Memory B cell (primary cell): ENCODE measurements at regions not wholly inside any gene's neighbourhood (a gene's known extent, or its start where the extent isn't known, plus 50 kb on each side); places are given as distances from the start of the nearest gene placed in this dataset.

ENCODE experiments used
- ATAC-seq: fragments of 150-1000 bp; cut with Tn5 transposase; 2 replicates; pipeline ENCODE4 v1.10.0; 2021; ENCODE audit warnings: low read depth, mild to moderate bottlenecking, moderate library complexity
- DNase-seq, 2 donors: peaks; one replicate each; pipeline ENCODE4 v3.0.0; 2022; ENCODE audit warnings: low spot score in 2 of 2
- H3K27ac Mint-ChIP-seq: one replicate; pipeline ENCODE4 v1.8.0; 2022; ENCODE audit warnings: mild to moderate bottlenecking, moderate library complexity, mixed read lengths
- H3K27me3 Mint-ChIP-seq: one replicate; pipeline ENCODE4 v1.8.0; 2022; ENCODE audit warnings: mixed read lengths
- H3K36me3 Mint-ChIP-seq: one replicate; pipeline ENCODE4 v1.8.0; 2022; ENCODE audit warnings: mild to moderate bottlenecking, mixed read lengths
- H3K4me1 Mint-ChIP-seq: one replicate; pipeline ENCODE4 v1.8.0; 2022; ENCODE audit warnings: mixed read lengths
- H3K4me3 Mint-ChIP-seq: one replicate; pipeline ENCODE4 v1.8.0; 2022; ENCODE audit warnings: mild to moderate bottlenecking, moderate library complexity, mixed read lengths
- H3K9me3 Mint-ChIP-seq: one replicate; pipeline ENCODE4 v1.8.0; 2022; ENCODE audit warnings: mixed read lengths

DNA sequence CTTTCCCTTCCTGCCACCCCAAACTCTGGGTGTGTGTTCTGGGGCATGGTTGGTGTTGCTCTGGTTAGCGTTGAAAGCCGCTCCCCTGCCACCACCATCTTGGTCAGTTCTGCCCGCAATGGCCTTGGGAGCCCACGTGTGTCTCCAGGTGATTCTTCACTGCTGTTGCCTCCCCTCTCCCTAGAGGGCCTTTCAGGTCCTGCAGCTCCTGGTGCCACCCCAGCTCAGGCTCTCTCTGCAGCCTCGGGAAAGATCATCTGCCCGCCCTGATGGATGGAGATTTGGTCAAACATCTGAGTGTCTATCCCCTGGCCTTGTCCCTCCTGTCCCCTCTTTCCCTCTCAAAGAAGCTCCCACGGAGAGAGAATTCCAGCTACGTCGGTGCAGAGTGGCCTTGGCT lies 241.3 kb downstream of the RBFOX3 start:
- Mint-ChIP-seq H3K27me3 (peaks cover 23% of the 10 kb centered on the region), H3K9me3 (no peaks in the 10 kb centered on the region), H3K4me3 (no peak overlapping the region), H3K27ac (no peak overlapping the region), H3K4me1 (peaks cover 10% of the 10 kb centered on the region), H3K36me3 (no peaks in the 10 kb centered on the region)
- ATAC-seq = no peak
- no peak for DNase-seq

DNA sequence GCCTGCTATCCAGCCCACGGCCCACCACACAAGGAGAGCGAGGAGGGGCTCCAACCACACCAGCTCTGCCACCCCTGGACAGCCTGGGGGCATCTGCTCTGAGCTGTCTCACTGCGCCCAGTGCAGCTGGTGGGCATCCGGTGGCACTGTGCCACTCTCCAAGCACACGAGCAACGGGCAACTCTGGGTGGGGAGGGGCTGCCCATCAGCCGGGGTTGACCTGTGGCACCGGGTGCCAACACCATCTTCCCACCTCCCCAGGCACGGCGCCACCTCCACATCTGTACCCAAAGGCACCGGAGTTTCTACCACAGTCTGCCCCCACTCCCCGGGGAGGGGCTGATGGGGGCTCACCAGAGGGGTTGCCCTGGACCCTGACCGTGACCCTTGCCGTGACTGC lies 241.8 kb downstream of the RBFOX3 start:
- DNase-seq = no peak
- Mint-ChIP-seq H3K4me1 (peaks cover 10% of the 10 kb centered on the region), H3K36me3 (no peaks in the 10 kb centered on the region), H3K27ac (no peak overlapping the region), H3K9me3 (no peaks in the 10 kb centered on the region), H3K4me3 (no peak overlapping the region), H3K27me3 (peaks cover 27% of the 10 kb centered on the region)
- no peak for ATAC-seq

DNA sequence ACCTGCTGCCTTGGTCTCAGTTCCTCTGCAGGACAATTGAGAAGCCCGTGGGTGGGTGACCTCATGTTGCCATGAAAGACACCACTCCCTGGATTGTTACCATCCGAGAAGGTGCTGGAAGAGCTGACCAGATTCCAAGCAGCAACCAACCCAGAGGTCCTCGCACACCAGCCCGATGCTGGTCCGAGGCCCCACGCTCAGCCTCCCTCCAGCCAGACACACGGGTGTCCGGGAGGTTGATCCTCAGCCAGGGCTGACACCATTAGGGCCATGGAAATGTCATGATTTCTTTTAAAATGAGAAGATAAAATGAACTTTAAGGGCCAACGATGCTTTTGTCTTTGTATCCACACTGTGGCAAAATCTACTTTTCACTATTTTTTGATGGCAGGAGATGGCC lies 242.3 kb downstream of the RBFOX3 start:
- H3K4me3 Mint-ChIP-seq = no peak overlapping the region
- H3K9me3 Mint-ChIP-seq = no peaks in the 10 kb centered on the region
- ATAC-seq (no peak), DNase-seq (no peak)
- peaks cover 29% of the 10 kb centered on the region for H3K27me3 Mint-ChIP-seq
- no peaks in the 10 kb centered on the region for H3K36me3 Mint-ChIP-seq
- no peak overlapping the region for H3K27ac Mint-ChIP-seq
- H3K4me1 Mint-ChIP-seq = peaks cover 10% of the 10 kb centered on the region

DNA sequence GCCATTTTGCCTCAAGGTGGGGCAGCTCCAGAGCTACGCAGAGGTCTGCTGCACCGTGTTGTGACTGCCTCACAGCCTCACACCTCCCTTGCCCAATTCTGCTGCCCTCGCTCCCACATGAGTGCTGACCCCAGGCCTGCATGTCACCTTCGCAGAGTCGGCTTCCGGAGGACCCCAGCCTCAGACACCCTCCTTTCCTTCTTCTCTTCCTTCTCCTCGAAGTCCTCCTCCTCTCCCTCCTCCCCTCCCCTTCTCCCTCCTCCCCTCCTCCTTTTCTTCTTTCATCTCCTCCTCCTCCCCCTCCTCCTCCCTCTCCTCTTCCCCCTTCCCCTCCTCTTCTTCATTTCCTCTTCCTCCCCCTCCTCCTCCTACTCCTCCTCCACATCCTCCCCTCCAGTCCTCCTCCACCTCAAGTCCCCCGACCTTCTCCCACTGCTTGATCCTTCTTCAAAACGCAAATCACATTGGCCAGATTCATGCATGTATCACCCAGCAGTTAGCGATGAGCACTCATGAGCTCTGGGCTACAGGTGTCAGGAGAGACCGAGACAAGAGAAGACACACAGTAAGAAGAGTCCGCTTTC lies 243.8 kb downstream of the RBFOX3 start:
- no peaks in the 10 kb centered on the region for H3K9me3 Mint-ChIP-seq
- peaks cover 8% of the 10 kb centered on the region for H3K4me1 Mint-ChIP-seq
- no peaks in the 10 kb centered on the region for H3K36me3 Mint-ChIP-seq
- no peak overlapping the region for H3K27ac Mint-ChIP-seq
- peaks cover 27% of the 10 kb centered on the region for H3K27me3 Mint-ChIP-seq
- ATAC-seq (no peak), DNase-seq (no peak)
- H3K4me3 Mint-ChIP-seq = no peak overlapping the region

DNA sequence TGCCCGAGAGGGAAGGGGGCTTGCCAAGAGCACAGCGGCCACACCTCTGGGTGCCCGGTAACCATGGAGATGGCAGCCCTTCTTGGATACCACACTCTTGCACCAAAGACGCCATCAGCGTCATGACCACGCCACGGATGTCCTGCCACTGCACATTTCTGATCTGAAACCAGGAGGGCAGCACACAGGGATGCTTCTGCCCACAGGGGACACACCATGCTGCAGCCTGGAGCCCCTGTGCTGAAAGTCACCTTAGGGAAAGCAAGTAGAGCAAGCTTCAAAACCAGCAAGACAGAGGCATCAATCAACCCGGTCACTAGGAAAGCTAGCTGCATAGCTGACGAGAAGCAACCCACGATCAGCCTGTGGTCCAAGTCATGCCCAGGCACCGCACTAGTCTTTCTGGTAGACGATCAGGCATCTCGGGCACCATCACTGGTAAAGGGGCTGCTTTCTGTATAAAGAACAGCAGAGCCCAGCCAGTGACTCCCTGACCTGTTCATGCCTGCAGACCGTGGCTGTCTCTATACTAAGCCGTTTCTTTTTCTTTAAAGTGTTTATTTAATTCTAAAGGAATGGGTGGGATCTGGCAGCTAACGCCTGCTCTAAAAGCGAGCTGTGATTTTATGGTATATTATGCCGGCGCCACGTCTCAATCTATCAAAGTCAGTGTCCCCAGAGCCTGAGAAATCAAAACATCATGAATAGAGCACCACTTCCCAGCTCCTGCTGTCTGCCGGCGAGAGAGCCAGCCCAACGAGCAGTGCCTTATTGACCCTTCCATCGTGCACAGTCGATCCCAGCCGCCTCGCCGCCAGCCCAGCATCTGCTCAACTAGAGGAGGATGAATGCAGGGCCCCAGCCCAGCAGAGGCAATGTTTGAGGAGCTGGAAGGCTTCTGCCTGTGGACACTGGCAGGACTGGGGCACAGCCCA lies 244.7 kb downstream of the RBFOX3 start:
- H3K4me1 Mint-ChIP-seq = peaks cover 6% of the 10 kb centered on the region
- no peak for ATAC-seq
- no peak overlapping the region for H3K27ac Mint-ChIP-seq
- peaks cover 30% of the 10 kb centered on the region for H3K27me3 Mint-ChIP-seq
- no peak for DNase-seq
- H3K9me3 Mint-ChIP-seq = no peaks in the 10 kb centered on the region
- H3K36me3 Mint-ChIP-seq = no peaks in the 10 kb centered on the region
- no peak overlapping the region for H3K4me3 Mint-ChIP-seq

DNA sequence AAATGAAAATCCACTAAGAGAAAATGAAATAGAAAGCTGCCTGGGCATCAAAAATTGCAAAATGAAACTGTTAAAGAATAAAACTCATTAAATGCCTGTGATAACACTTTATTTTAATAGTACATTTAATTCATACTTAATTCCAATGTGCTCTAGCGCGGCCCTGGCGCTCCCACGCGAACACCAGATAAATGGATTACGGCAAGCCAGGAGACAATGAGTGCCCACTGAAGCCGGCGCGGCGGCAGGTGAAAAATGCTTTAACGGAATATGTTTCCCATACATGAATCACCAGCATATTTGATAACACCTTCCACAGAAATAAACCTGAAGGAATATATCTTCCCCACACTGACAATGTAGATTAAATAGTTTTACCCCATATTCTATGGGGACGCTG lies 245.5 kb downstream of the RBFOX3 start:
- ATAC-seq (no peak), DNase-seq (no peak)
- Mint-ChIP-seq H3K36me3 (no peaks in the 10 kb centered on the region), H3K27ac (no peak overlapping the region), H3K9me3 (no peaks in the 10 kb centered on the region), H3K4me3 (no peak overlapping the region), H3K27me3 (peaks cover 29% of the 10 kb centered on the region), H3K4me1 (peaks cover 1% of the 10 kb centered on the region)

DNA sequence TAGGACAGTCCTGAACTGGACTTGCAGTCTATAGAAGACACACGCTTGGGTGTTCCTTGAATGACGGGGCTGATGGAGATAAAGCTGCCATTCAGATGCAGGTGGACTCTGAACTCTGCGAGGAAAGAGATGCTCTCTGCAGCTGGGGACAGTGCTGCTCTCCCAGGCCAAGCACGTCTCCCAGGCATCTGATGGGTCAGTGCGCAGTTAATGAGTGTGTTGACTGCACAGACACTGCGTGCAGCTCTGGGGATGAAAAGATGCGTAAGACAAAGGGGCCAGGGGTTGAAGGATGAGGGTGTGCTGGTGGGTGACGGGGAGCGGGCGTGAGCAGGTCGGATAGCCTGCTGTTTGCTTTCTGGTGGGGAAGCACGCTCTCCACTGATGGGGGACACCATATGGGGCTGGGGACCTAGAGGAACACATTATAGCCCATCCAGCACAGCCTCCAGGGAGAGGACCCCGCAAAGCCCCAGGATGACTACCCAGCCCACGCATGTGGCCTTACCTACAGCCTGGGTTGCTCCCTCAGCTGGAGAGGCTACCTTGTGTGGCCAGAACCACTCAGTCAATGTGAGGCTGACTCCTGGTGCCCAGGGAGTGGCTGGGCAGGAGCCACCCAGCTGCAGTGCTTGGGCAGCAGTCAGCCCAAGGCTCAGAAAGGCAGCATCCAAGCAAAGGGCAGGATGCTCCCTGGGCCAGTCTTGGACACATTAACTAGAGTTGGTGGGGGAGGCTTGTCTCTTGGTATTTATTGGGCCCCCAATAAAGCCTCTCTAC lies 246.3 kb downstream of the RBFOX3 start:
- Mint-ChIP-seq H3K27me3 (peaks cover 26% of the 10 kb centered on the region), H3K36me3 (no peaks in the 10 kb centered on the region), H3K4me1 (no peaks in the 10 kb centered on the region), H3K9me3 (no peaks in the 10 kb centered on the region), H3K27ac (no peak overlapping the region), H3K4me3 (no peak overlapping the region)
- DNase-seq (no peak), ATAC-seq (no peak)

DNA sequence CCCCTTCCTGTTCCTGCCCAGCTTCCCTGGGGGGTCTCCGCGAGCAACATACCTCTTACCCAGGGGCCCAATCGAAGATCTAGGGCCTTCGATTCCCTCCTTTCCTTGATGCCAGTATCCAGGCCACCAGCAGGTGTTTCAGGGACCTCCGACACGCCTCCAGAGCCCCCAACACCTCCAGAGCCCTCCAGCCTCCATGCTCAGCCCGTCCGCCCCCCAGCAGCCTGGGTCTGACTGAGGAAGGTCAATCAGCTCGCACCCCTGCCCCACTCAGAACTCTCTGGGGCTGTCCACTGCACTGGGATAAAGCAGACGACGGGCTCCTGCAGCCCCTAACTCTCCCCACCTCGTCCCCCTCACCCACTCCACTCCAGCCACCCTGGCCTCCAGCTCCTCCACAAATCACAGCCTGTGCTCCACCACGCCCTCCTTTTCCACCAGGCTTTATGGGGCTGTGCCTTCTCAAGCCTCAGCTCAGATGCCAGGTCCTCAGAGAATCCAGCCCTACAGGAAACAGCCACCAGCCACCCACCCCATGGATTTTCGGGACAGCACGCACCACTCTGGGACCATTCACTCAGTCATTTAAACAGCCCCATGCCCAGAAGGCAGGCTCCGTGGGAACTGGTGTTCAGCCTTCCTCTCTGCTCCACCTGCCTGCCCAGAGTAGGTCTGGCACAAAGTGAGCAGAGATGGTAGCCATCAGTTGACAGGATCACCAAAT lies 247.1 kb downstream of the RBFOX3 start:
- DNase-seq (no peak), ATAC-seq (no peak)
- Mint-ChIP-seq H3K27me3 (peaks cover 23% of the 10 kb centered on the region), H3K27ac (no peak overlapping the region), H3K36me3 (no peaks in the 10 kb centered on the region), H3K4me1 (no peaks in the 10 kb centered on the region), H3K9me3 (no peaks in the 10 kb centered on the region), H3K4me3 (no peak overlapping the region)

DNA sequence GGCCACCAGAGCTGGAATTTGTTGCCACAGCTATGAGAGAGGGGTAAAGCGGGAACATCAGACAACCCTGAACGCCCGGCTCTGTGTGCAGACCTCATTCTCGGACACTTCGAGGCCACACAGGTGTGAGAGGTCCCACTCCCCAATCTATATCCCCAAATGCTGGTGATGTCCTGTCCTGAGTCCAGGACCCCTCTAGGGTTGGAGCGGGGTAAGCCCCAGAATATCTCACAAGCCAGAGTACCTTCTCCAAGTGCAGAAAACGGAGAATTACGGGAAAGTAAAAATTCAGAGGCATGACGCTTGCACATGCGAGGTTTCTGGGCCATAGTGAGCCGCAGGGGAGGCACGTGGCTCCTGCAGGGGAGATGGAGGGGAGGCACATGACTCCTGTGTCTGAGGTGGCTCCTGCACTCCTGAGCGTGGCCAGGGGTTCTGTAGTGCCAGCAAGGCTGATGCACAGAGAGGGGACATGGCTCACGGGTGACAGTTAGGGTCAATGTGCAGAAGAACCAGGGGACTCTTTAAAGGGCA lies 248.0 kb downstream of the RBFOX3 start:
- DNase-seq (no peak), ATAC-seq (no peak)
- Mint-ChIP-seq H3K4me3 (no peak overlapping the region), H3K27ac (no peak overlapping the region), H3K9me3 (no peaks in the 10 kb centered on the region), H3K36me3 (no peaks in the 10 kb centered on the region), H3K27me3 (peaks cover 27% of the 10 kb centered on the region), H3K4me1 (no peaks in the 10 kb centered on the region)

DNA sequence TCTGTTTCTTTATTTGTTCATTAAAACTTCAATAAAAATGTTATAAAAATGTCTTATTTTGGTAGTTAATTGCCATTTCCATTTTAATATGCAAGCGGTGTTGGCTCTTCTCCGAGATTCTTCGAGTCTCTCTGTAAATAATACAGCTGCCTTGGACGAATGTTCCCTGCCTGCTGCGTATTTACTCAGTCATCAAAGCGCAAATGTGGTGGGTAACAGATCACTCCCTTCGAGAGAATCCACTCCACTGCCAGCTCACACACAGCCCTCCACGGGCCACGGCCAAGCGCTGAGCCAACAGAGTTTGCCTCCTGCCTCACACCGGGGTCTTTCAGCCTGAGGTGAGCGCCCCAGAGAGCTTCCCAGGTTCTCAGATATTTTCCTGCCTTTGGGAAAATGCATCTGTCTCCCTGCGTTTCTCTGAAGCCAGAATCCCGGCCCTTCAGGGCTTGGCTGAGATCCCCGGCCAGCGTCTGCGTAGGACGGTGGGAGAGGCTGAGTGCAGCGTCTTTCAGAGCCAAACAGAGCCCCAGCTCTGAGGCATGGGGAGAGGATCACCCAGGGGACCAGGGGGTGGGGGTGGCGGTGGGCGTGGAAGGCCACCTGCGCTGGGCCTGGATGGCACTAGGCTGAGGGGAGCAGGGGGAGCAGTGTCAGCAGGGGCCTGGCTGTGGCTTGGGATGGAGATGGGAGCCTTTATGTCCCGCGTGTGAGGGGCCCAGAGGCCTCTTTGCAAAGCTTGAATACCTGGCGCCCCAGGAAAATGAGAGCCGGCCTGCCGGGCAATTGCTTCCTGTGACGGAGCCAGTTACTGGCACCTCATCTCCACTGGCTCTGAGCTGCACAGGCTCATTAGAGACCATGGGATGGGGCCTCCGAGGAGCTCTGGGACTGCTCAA lies 248.7 kb downstream of the RBFOX3 start:
- no peaks in the 10 kb centered on the region for H3K4me1 Mint-ChIP-seq
- no peak overlapping the region for H3K27ac Mint-ChIP-seq
- ATAC-seq = no peak

DNA sequence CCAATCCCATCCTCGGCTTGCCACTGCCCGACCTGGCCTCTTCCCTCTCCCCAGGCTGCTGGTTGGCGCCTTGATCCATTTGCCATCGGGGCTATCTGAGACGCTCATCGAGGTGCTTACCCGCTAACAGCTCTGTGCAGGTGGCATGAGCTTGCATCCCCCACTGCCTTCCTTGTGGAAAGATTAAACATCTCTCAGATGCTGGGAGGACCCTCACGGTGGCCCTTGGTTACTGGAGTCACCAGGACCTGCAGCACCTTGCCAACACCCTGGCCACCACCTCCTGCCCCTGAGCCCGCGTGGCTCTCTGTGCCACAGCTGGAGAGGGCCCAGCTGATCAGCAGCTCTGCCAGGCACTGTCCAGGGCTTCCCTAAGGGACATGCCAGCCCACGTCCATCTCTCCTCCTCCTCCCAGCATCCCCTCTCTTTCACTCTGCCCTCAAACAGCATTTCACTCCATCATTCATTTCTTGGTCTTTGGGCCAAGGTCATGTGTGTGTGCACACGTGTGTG lies 249.6 kb downstream of the RBFOX3 start:
- H3K4me3 Mint-ChIP-seq = no peak overlapping the region
- ATAC-seq (no peak), DNase-seq (no peak)
- no peaks in the 10 kb centered on the region for H3K4me1 Mint-ChIP-seq
- H3K9me3 Mint-ChIP-seq = no peaks in the 10 kb centered on the region
- peaks cover 25% of the 10 kb centered on the region for H3K27me3 Mint-ChIP-seq
- no peaks in the 10 kb centered on the region for H3K36me3 Mint-ChIP-seq
- no peak overlapping the region for H3K27ac Mint-ChIP-seq

More for the DNA sequence above, 248.7 kb downstream of the RBFOX3 start:
- Mint-ChIP-seq H3K27me3 (peaks cover 25% of the 10 kb centered on the region), H3K9me3 (no peaks in the 10 kb centered on the region), H3K36me3 (no peaks in the 10 kb centered on the region), H3K4me3 (no peak overlapping the region)
- no peak for DNase-seq

DNA sequence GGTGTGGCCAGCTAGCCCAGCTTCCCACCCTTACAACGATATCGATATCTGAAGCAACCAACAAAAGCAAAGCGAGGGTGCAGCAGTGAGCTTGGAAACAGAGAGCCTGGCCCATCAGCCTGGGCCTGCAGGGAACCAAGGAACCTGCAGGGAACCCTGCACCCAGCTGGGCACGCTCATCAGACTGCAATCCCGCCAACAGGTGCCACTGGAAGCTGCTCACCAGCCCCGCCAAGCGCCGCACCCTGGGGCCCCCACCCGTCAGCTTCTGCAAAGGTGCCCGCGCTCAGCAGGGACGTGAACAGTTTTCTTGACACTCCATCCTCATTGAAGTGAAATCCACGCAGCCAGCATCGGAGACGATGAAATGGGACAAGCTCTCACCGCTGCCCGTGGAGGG lies 250.7 kb downstream of the RBFOX3 start:
- ATAC-seq (no peak), DNase-seq (no peak)
- Mint-ChIP-seq H3K36me3 (no peaks in the 10 kb centered on the region), H3K9me3 (no peaks in the 10 kb centered on the region), H3K4me1 (peaks cover 4% of the 10 kb centered on the region), H3K4me3 (no peak overlapping the region), H3K27me3 (peaks cover 27% of the 10 kb centered on the region), H3K27ac (no peak overlapping the region)
